ENCODE measurements at regions not wholly inside any gene's neighbourhood (a gene's known extent, or its start where the extent isn't known, plus 50 kb on each side); places are given as distances from the start of the nearest gene placed in this dataset.

DNA sequence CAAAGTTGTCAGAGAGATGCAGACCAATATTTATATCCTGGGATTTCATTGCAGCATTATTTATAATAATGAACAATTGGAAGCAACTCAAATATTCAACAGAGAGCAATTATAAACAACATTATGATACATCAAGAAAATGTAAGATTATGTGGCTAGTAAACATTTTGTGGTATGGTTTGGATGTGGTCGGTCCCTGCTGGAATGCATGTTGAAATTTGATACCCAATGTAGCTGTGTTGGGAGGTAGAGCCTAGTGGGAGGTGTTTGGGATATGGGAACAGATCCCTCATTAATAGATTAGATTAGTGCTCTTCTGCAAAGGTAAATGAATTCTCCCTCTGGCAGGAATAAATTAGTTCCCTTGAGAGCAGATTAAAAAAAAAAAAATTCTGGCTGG lies 350.9 kb downstream of the ANKRD30A start:
- Histone ChIP-seq H2AFZ (ENCODE audit: low read length) (no peak overlapping the region), H3K79me2 (ENCODE audit: low read length) (no peaks in the 10 kb centered on the region), H3K4me3 (ENCODE audit: low read length) (no peak overlapping the region), H3F3A (ENCODE audit: insufficient read depth, low read length) (no peaks in the 10 kb centered on the region), H3K4me1 (ENCODE audit: low read length) (no peaks in the 10 kb centered on the region), H3K9ac (ENCODE audit: low read length) (no peak overlapping the region), H3K9me3 (replicated peaks; ENCODE audit: insufficient read depth, low read length) (no peaks in the 10 kb centered on the region), H3K9me2 (replicated peaks; ENCODE audit: insufficient read depth, low read length) (no peaks in the 10 kb centered on the region), H3K4me2 (ENCODE audit: low read depth, low read length) (no peak overlapping the region), H3K27ac (ENCODE audit: low read length) (no peak overlapping the region), H3K27me3 (replicated peaks; ENCODE audit: insufficient read depth, low read length) (no peaks in the 10 kb centered on the region), H4K20me1 (ENCODE audit: insufficient read depth, low read length) (no peaks in the 10 kb centered on the region), H3K36me3 (replicated peaks; ENCODE audit: insufficient read depth, low read length) (no peaks in the 10 kb centered on the region)
- TF ChIP-seq EZH2 (optimal IDR thresholded peaks at IDR 0.05; ENCODE audit: low read depth, low read length), result no peak
- DNase-seq, result no peak

- Histone ChIP-seq H3K9me2 (replicated peaks; ENCODE audit: insufficient read depth, low read length) (no peaks in the 10 kb centered on the region), H3K27me3 (replicated peaks; ENCODE audit: insufficient read depth, low read length) (no peaks in the 10 kb centered on the region), H3K9ac (ENCODE audit: low read length) (no peak overlapping the region), H3K9me3 (replicated peaks; ENCODE audit: insufficient read depth, low read length) (no peaks in the 10 kb centered on the region), H3K27ac (ENCODE audit: low read length) (no peak overlapping the region), H3K79me2 (ENCODE audit: low read length) (no peaks in the 10 kb centered on the region), H3K4me3 (ENCODE audit: low read length) (no peak overlapping the region), H2AFZ (ENCODE audit: low read length) (no peak overlapping the region), H3K4me1 (ENCODE audit: low read length) (no peaks in the 10 kb centered on the region), H3K36me3 (replicated peaks; ENCODE audit: insufficient read depth, low read length) (no peaks in the 10 kb centered on the region), H3F3A (ENCODE audit: insufficient read depth, low read length) (no peaks in the 10 kb centered on the region), H3K4me2 (ENCODE audit: low read depth, low read length) (no peak overlapping the region), H4K20me1 (ENCODE audit: insufficient read depth, low read length) (no peaks in the 10 kb centered on the region)
- TF ChIP-seq EZH2phosphoT487 (IDR thresholded peaks at IDR 0.05; ENCODE audit: low read length), result no peak
- TF ChIP-seq EZH2 (optimal IDR thresholded peaks at IDR 0.05; ENCODE audit: low read depth, low read length), result no peak
- TF ChIP-seq, protein P1, sequence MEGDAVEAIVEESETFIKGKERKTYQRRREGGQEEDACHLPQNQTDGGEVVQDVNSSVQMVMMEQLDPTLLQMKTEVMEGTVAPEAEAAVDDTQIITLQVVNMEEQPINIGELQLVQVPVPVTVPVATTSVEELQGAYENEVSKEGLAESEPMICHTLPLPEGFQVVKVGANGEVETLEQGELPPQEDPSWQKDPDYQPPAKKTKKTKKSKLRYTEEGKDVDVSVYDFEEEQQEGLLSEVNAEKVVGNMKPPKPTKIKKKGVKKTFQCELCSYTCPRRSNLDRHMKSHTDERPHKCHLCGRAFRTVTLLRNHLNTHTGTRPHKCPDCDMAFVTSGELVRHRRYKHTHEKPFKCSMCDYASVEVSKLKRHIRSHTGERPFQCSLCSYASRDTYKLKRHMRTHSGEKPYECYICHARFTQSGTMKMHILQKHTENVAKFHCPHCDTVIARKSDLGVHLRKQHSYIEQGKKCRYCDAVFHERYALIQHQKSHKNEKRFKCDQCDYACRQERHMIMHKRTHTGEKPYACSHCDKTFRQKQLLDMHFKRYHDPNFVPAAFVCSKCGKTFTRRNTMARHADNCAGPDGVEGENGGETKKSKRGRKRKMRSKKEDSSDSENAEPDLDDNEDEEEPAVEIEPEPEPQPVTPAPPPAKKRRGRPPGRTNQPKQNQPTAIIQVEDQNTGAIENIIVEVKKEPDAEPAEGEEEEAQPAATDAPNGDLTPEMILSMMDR (IDR thresholded peaks at IDR 0.05; ENCODE audit: low read length), result no peak
- no peak for DNase-seq
Measured at GRCh38 chr10:37474645-37475044, 349.2 kb downstream of the ANKRD30A start.

- H3K4me3 ChIP-seq (ENCODE audit: low read length), result no peak overlapping the region
- no peaks in the 10 kb centered on the region for H4K20me1 ChIP-seq (ENCODE audit: insufficient read depth, low read length)
- no peak overlapping the region for H2AFZ ChIP-seq (ENCODE audit: low read length)
- H3K36me3 ChIP-seq (replicated peaks; ENCODE audit: insufficient read depth, low read length), result no peaks in the 10 kb centered on the region
- H3K9me3 ChIP-seq (replicated peaks; ENCODE audit: insufficient read depth, low read length), result no peaks in the 10 kb centered on the region
- H3K27me3 ChIP-seq (replicated peaks; ENCODE audit: insufficient read depth, low read length), result no peaks in the 10 kb centered on the region
- TF ChIP-seq EZH2phosphoT487 (IDR thresholded peaks at IDR 0.05; ENCODE audit: low read length), result no peak
- TF ChIP-seq, protein P1 (IDR thresholded peaks at IDR 0.05; ENCODE audit: low read length), result no peak
- TF ChIP-seq EZH2 (optimal IDR thresholded peaks at IDR 0.05; ENCODE audit: low read depth, low read length), result no peak
- no peak overlapping the region for H3K4me2 ChIP-seq (ENCODE audit: low read depth, low read length)
- H3F3A ChIP-seq (ENCODE audit: insufficient read depth, low read length), result no peaks in the 10 kb centered on the region
- no peaks in the 10 kb centered on the region for H3K9me2 ChIP-seq (replicated peaks; ENCODE audit: insufficient read depth, low read length)
- no peaks in the 10 kb centered on the region for H3K4me1 ChIP-seq (ENCODE audit: low read length)
- H3K9ac ChIP-seq (ENCODE audit: low read length), result no peak overlapping the region
- H3K27ac ChIP-seq (ENCODE audit: low read length), result no peak overlapping the region
- no peak for DNase-seq
- H3K79me2 ChIP-seq (ENCODE audit: low read length), result no peaks in the 10 kb centered on the region
Measured at GRCh38 chr10:37473906-37474305, 348.5 kb downstream of the ANKRD30A start.

DNA sequence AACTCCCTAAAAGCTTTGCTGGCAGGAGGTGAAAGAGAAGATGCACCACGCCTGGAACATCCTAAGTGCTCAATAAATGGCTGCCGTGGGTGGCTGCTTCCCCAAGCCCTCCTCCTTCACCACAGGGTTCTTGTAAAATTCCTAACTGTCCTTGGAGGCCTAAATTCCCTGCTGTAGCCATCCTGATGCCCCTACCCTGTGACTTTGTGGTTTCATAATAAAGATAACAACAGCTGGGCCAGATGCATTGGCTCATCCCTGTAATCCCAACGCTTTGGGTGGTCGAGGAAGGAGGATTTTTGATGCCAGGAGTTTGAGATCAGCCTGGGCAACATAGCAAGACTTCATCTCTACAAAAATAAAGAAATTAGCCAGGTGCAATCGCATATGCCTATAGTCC lies 341.8 kb downstream of the ANKRD30A start:
- no peak for DNase-seq
- no peaks in the 10 kb centered on the region for H3K4me1 ChIP-seq (ENCODE audit: low read length)
- H3K27me3 ChIP-seq (replicated peaks; ENCODE audit: insufficient read depth, low read length), result no peaks in the 10 kb centered on the region

More for the DNA sequence above, 341.8 kb downstream of the ANKRD30A start:
- no peaks in the 10 kb centered on the region for H3F3A ChIP-seq (ENCODE audit: insufficient read depth, low read length)
- no peak for TF ChIP-seq EZH2phosphoT487 (IDR thresholded peaks at IDR 0.05; ENCODE audit: low read length)
- TF ChIP-seq, protein P1 (IDR thresholded peaks at IDR 0.05; ENCODE audit: low read length), result no peak
- no peak for TF ChIP-seq EZH2 (optimal IDR thresholded peaks at IDR 0.05; ENCODE audit: low read depth, low read length)
- no peak overlapping the region for H3K27ac ChIP-seq (ENCODE audit: low read length)
- H4K20me1 ChIP-seq (ENCODE audit: insufficient read depth, low read length), result no peaks in the 10 kb centered on the region
- H3K4me3 ChIP-seq (ENCODE audit: low read length), result no peak overlapping the region
- no peaks in the 10 kb centered on the region for H3K9me3 ChIP-seq (replicated peaks; ENCODE audit: insufficient read depth, low read length)
- no peak overlapping the region for H3K4me2 ChIP-seq (ENCODE audit: low read depth, low read length)
- H3K9ac ChIP-seq (ENCODE audit: low read length), result no peak overlapping the region
- H3K9me2 ChIP-seq (replicated peaks; ENCODE audit: insufficient read depth, low read length), result no peaks in the 10 kb centered on the region
- no peaks in the 10 kb centered on the region for H3K36me3 ChIP-seq (replicated peaks; ENCODE audit: insufficient read depth, low read length)
- no peak overlapping the region for H2AFZ ChIP-seq (ENCODE audit: low read length)
- H3K79me2 ChIP-seq (ENCODE audit: low read length), result no peaks in the 10 kb centered on the region

All from MM.1S (cell line).